ENCODE measurements at regions not wholly inside any gene's neighbourhood (a gene's known extent, or its start where the extent isn't known, plus 50 kb on each side); places are given as distances from the start of the nearest gene placed in this dataset.

DNA sequence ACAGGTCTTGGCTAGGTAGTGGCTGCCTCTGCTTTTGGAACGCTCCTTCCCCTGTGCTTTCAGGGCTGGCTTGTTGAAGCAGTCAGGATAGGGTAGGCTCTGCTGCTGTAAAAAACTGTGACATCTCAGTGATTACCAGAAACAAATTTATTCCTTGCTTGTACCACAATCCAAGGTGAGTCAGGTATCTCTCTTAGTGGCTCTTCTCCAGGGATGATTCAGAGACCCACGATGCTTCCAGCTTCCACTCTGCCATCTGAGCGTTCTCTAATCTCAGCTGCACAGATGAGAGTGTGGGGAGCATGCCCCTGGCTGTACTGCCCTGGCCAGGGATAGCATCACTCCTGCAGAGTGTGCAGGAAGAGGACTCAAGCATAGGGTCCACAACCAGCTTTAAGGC lies 174.9 kb downstream of the VAPA start:
- TF ChIP-seq, protein P1, sequence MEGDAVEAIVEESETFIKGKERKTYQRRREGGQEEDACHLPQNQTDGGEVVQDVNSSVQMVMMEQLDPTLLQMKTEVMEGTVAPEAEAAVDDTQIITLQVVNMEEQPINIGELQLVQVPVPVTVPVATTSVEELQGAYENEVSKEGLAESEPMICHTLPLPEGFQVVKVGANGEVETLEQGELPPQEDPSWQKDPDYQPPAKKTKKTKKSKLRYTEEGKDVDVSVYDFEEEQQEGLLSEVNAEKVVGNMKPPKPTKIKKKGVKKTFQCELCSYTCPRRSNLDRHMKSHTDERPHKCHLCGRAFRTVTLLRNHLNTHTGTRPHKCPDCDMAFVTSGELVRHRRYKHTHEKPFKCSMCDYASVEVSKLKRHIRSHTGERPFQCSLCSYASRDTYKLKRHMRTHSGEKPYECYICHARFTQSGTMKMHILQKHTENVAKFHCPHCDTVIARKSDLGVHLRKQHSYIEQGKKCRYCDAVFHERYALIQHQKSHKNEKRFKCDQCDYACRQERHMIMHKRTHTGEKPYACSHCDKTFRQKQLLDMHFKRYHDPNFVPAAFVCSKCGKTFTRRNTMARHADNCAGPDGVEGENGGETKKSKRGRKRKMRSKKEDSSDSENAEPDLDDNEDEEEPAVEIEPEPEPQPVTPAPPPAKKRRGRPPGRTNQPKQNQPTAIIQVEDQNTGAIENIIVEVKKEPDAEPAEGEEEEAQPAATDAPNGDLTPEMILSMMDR (conservative IDR thresholded peaks at IDR 0.05; ENCODE audit: low read depth, low read length) = no peak
- no peak for DNase-seq (ENCODE audit: low read depth)
- no peak overlapping the region for H3K4me3 ChIP-seq (ENCODE audit: low read depth, low read length)

DNA sequence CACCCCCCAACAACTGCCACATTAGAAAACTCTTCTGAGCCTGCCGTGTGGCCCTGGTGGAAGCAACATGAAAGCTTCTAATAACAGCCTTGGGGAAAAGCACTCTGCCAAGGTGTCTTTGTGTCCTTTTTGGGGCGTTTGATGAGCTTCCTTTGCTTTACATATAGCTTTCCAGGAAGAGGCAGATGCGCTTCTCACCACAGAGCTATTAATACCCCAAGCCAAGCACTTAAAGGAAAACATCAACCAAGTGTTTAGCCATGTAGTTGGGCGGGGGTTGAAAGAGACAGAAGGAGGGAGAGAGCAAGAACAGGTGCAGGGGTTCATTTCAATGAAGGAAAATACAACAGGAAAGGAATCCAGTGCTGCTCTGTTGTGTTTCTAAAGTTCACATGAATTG lies 176.1 kb downstream of the VAPA start:
- H3K4me3 ChIP-seq (ENCODE audit: low read depth, low read length) = no peak overlapping the region
- TF ChIP-seq, protein P1 (conservative IDR thresholded peaks at IDR 0.05; ENCODE audit: low read depth, low read length) = no peak
- DNase-seq (ENCODE audit: low read depth) = no peak

DNA sequence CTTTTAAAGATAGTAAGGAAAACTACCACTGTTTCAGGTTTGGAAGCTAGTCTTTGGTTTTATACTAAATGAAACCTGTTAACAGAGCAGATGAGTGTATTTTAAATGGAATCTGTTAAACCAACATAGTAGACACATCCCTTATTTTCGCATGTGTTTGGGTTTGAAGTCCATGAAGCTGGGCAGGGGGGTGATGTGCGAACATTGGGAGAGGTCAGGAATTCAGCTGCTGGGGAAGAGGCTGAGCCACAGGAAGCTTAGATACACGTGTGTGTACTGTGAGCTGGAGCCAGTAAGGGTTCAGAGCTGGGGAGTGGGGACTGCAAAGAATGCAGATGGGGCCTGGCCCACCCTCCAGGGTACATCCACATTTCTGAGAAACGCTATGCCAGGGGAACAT lies 176.9 kb downstream of the VAPA start:
- DNase-seq (ENCODE audit: low read depth) = no peak
- TF ChIP-seq, protein P1 (conservative IDR thresholded peaks at IDR 0.05; ENCODE audit: low read depth, low read length) = no peak
- no peak overlapping the region for H3K4me3 ChIP-seq (ENCODE audit: low read depth, low read length)

DNA sequence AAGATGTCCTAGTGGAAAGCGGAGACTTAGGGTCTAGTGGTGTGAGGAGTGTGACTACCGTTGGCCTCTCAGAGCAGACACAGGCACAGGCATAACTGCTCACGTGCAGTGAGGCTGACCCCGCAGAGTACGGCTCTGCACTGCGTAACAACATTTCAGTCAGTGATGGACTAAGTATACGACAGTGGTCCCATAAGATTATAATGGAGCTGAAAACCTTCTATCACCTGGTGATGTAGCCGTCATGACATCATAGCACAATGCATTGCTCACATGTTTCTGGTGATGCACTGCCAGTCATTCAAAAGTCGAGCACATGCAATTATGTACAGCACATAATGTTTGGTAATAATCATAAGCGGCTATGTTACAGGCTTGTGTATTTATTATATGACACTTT lies 179.6 kb downstream of the VAPA start:
- TF ChIP-seq, protein P1 (conservative IDR thresholded peaks at IDR 0.05; ENCODE audit: low read depth, low read length) = no peak
- no peak overlapping the region for H3K4me3 ChIP-seq (ENCODE audit: low read depth, low read length)
- no peak for DNase-seq (ENCODE audit: low read depth)

DNA sequence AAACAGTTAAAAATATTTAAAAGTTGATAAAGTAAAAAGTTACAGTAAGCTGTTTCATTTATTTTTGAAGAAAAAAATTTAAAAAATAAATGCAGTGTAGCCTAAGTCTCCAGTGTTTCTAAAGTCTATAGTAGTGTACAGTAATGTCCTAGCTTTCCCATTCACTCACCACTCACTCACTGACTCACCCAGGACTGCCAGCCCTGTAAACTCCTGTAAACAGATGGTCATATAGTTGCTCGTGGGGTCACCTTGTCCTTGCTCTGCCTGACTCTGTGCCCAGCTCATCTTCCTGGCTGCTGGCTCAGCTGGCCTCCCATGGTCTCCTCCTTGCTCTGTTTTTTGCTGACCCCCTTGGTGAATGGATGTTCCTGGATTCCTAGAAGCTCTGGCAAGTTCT lies 180.3 kb downstream of the VAPA start:
- H3K4me3 ChIP-seq (ENCODE audit: low read depth, low read length) = no peak overlapping the region
- peak; percentile 44 for DNase-seq (ENCODE audit: low read depth)
- TF ChIP-seq, protein P1 (conservative IDR thresholded peaks at IDR 0.05; ENCODE audit: low read depth, low read length) = no peak

DNA sequence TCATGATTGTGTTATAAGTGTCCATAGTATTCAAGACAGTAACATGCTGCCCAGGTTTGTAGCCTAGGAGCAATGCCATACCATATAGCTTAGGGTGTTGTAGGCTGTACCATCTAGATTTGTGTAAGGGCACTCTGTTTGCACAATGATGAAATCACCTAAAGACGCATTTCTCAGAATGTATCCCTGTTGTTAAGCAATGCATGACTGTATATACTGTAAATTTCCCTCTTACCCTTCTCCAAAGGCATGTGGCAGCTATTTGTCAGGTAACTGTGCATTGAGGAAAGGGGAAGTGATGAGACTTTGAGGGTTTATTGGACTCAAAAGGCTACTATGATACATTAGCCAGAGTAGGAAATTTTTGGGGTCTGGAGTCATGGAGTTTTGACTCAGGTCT lies 180.8 kb downstream of the VAPA start:
- no peak overlapping the region for H3K4me3 ChIP-seq (ENCODE audit: low read depth, low read length)
- DNase-seq (ENCODE audit: low read depth) = no peak
- TF ChIP-seq, protein P1 (conservative IDR thresholded peaks at IDR 0.05; ENCODE audit: low read depth, low read length) = no peak

DNA sequence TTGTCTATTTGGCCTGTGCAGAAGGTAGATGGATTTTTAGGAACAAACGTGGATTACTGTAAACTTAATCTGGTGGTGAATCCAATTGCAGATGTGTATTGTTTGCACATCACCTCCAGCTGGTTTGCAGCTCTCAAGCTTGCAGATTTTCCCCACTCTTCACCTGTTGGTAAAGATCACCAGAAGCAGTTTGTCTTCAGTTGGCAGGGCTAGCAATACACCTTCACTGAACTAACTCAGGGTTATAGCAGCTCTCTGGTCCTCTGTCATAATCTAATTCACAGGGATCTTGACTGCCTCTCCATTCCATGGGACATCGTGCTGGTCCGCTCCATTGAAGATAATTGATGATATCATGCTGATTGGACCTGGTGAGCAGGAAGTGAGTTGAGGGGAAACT lies 181.5 kb downstream of the VAPA start:
- TF ChIP-seq, protein P1 (conservative IDR thresholded peaks at IDR 0.05; ENCODE audit: low read depth, low read length) = no peak
- H3K4me3 ChIP-seq (ENCODE audit: low read depth, low read length) = no peak overlapping the region
- no peak for DNase-seq (ENCODE audit: low read depth)

All from choroid plexus epithelial cell (primary cell).